ENCODE measurements at regions not wholly inside any gene's neighbourhood (a gene's known extent, or its start where the extent isn't known, plus 50 kb on each side); places are given as distances from the start of the nearest gene placed in this dataset.

- no peak overlapping the region for H3K27ac ChIP-seq (ENCODE audit: low read depth, low read length)
- no peaks in the 10 kb centered on the region for H3K36me3 ChIP-seq (ENCODE audit: control insufficient read depth in 1 of 2, insufficient read depth in 2 of 2, low read length in 2 of 2)
- no peaks in the 10 kb centered on the region for H3K4me1 ChIP-seq (ENCODE audit: control insufficient read depth in 1 of 2, insufficient read depth in 2 of 2, low read length in 2 of 2)
- H3K9ac ChIP-seq (ENCODE audit: low read depth in 1 of 2, low read length in 2 of 2), result no peak overlapping the region
- H3K4me3 ChIP-seq (ENCODE audit: low read depth in 1 of 2, low read length in 2 of 2), result no peak overlapping the region
- H3K27me3 ChIP-seq (ENCODE audit: control insufficient read depth in 1 of 2, insufficient read depth in 2 of 2, low read length in 2 of 2), result peaks cover 0 to 8% of the 10 kb centered on the region in 2 donors
- H3K9me3 ChIP-seq (ENCODE audit: control insufficient read depth in 1 of 2, low read length in 2 of 2), result no peaks in the 10 kb centered on the region
Measured at GRCh38 chr6:166688901-166689300, 61.9 kb upstream of the RPS6KA2 start.

- Histone ChIP-seq H3K9ac (ENCODE audit: low read depth in 1 of 2, low read length in 2 of 2) (no peak overlapping the region), H3K27me3 (ENCODE audit: control insufficient read depth in 1 of 2, insufficient read depth in 2 of 2, low read length in 2 of 2) (peaks cover 0 to 8% of the 10 kb centered on the region in 2 donors), H3K36me3 (ENCODE audit: control insufficient read depth in 1 of 2, insufficient read depth in 2 of 2, low read length in 2 of 2) (no peaks in the 10 kb centered on the region), H3K4me1 (ENCODE audit: control insufficient read depth in 1 of 2, insufficient read depth in 2 of 2, low read length in 2 of 2) (no peaks in the 10 kb centered on the region), H3K27ac (ENCODE audit: low read depth, low read length) (no peak overlapping the region), H3K9me3 (ENCODE audit: control insufficient read depth in 1 of 2, low read length in 2 of 2) (no peaks in the 10 kb centered on the region), H3K4me3 (ENCODE audit: low read depth in 1 of 2, low read length in 2 of 2) (no peak overlapping the region)
Measured at GRCh38 chr6:166687879-166688205, 60.8 kb upstream of the RPS6KA2 start.

- Histone ChIP-seq H3K9me3 (ENCODE audit: control insufficient read depth in 1 of 2, low read length in 2 of 2) (no peaks in the 10 kb centered on the region), H3K36me3 (ENCODE audit: control insufficient read depth in 1 of 2, insufficient read depth in 2 of 2, low read length in 2 of 2) (no peaks in the 10 kb centered on the region), H3K4me1 (ENCODE audit: control insufficient read depth in 1 of 2, insufficient read depth in 2 of 2, low read length in 2 of 2) (no peaks in the 10 kb centered on the region), H3K9ac (ENCODE audit: low read depth in 1 of 2, low read length in 2 of 2) (no peak overlapping the region), H3K27ac (ENCODE audit: low read depth, low read length) (no peak overlapping the region), H3K4me3 (ENCODE audit: low read depth in 1 of 2, low read length in 2 of 2) (no peak overlapping the region), H3K27me3 (ENCODE audit: control insufficient read depth in 1 of 2, insufficient read depth in 2 of 2, low read length in 2 of 2) (peaks cover 0 to 8% of the 10 kb centered on the region in 2 donors)
Measured at GRCh38 chr6:166687070-166687878, 60.2 kb upstream of the RPS6KA2 start.

GRCh38 chr6:166686317-166686716 lies 59.3 kb upstream of the RPS6KA2 start:
- Histone ChIP-seq H3K4me3 (ENCODE audit: low read depth in 1 of 2, low read length in 2 of 2) (no peak overlapping the region), H3K9me3 (ENCODE audit: control insufficient read depth in 1 of 2, low read length in 2 of 2) (no peaks in the 10 kb centered on the region), H3K9ac (ENCODE audit: low read depth in 1 of 2, low read length in 2 of 2) (no peak overlapping the region), H3K27ac (ENCODE audit: low read depth, low read length) (no peak overlapping the region), H3K27me3 (ENCODE audit: control insufficient read depth in 1 of 2, insufficient read depth in 2 of 2, low read length in 2 of 2) (peaks cover 0 to 8% of the 10 kb centered on the region in 2 donors), H3K36me3 (ENCODE audit: control insufficient read depth in 1 of 2, insufficient read depth in 2 of 2, low read length in 2 of 2) (no peaks in the 10 kb centered on the region), H3K4me1 (ENCODE audit: control insufficient read depth in 1 of 2, insufficient read depth in 2 of 2, low read length in 2 of 2) (no peaks in the 10 kb centered on the region)

- Histone ChIP-seq H3K4me1 (ENCODE audit: control insufficient read depth in 1 of 2, insufficient read depth in 2 of 2, low read length in 2 of 2) (no peaks in the 10 kb centered on the region), H3K4me3 (ENCODE audit: low read depth in 1 of 2, low read length in 2 of 2) (no peak overlapping the region)
Measured at GRCh38 chr6:166684866-166685265, 57.8 kb upstream of the RPS6KA2 start.

GRCh38 chr6:166684170-166684569 lies 57.1 kb upstream of the RPS6KA2 start:
- H3K36me3 ChIP-seq (ENCODE audit: control insufficient read depth in 1 of 2, insufficient read depth in 2 of 2, low read length in 2 of 2), result no peaks in the 10 kb centered on the region
- no peaks in the 10 kb centered on the region for H3K4me1 ChIP-seq (ENCODE audit: control insufficient read depth in 1 of 2, insufficient read depth in 2 of 2, low read length in 2 of 2)
- no peak overlapping the region for H3K4me3 ChIP-seq (ENCODE audit: low read depth in 1 of 2, low read length in 2 of 2)
- no peak overlapping the region for H3K27ac ChIP-seq (ENCODE audit: low read depth, low read length)
- H3K9ac ChIP-seq (ENCODE audit: low read depth in 1 of 2, low read length in 2 of 2), result no peak overlapping the region
- peaks cover 0 to 8% of the 10 kb centered on the region in 2 donors for H3K27me3 ChIP-seq (ENCODE audit: control insufficient read depth in 1 of 2, insufficient read depth in 2 of 2, low read length in 2 of 2)
- no peaks in the 10 kb centered on the region for H3K9me3 ChIP-seq (ENCODE audit: control insufficient read depth in 1 of 2, low read length in 2 of 2)

More at GRCh38 chr6:166684866-166685265, 57.8 kb upstream of the RPS6KA2 start:
- Histone ChIP-seq H3K9ac (ENCODE audit: low read depth in 1 of 2, low read length in 2 of 2) (no peak overlapping the region), H3K36me3 (ENCODE audit: control insufficient read depth in 1 of 2, insufficient read depth in 2 of 2, low read length in 2 of 2) (no peaks in the 10 kb centered on the region), H3K9me3 (ENCODE audit: control insufficient read depth in 1 of 2, low read length in 2 of 2) (no peaks in the 10 kb centered on the region), H3K27me3 (ENCODE audit: control insufficient read depth in 1 of 2, insufficient read depth in 2 of 2, low read length in 2 of 2) (peaks cover 0 to 8% of the 10 kb centered on the region in 2 donors), H3K27ac (ENCODE audit: low read depth, low read length) (no peak overlapping the region)

GRCh38 chr6:166683477-166683876 lies 56.4 kb upstream of the RPS6KA2 start:
- peaks cover 0 to 8% of the 10 kb centered on the region in 2 donors for H3K27me3 ChIP-seq (ENCODE audit: control insufficient read depth in 1 of 2, insufficient read depth in 2 of 2, low read length in 2 of 2)
- H3K27ac ChIP-seq (ENCODE audit: low read depth, low read length), result no peak overlapping the region
- no peak overlapping the region for H3K4me3 ChIP-seq (ENCODE audit: low read depth in 1 of 2, low read length in 2 of 2)
- H3K9ac ChIP-seq (ENCODE audit: low read depth in 1 of 2, low read length in 2 of 2), result no peak overlapping the region
- H3K9me3 ChIP-seq (ENCODE audit: control insufficient read depth in 1 of 2, low read length in 2 of 2), result no peaks in the 10 kb centered on the region
- no peaks in the 10 kb centered on the region for H3K4me1 ChIP-seq (ENCODE audit: control insufficient read depth in 1 of 2, insufficient read depth in 2 of 2, low read length in 2 of 2)
- no peaks in the 10 kb centered on the region for H3K36me3 ChIP-seq (ENCODE audit: control insufficient read depth in 1 of 2, insufficient read depth in 2 of 2, low read length in 2 of 2)

GRCh38 chr6:166679566-166679965 lies 52.5 kb upstream of the RPS6KA2 start:
- H3K36me3 ChIP-seq (ENCODE audit: control insufficient read depth in 1 of 2, insufficient read depth in 2 of 2, low read length in 2 of 2), result no peaks in the 10 kb centered on the region
- no peak overlapping the region for H3K27ac ChIP-seq (ENCODE audit: low read depth, low read length)
- peaks cover 4 to 6% of the 10 kb centered on the region in 2 donors for H3K4me1 ChIP-seq (ENCODE audit: control insufficient read depth in 1 of 2, insufficient read depth in 2 of 2, low read length in 2 of 2)
- no peak overlapping the region for H3K9ac ChIP-seq (ENCODE audit: low read depth in 1 of 2, low read length in 2 of 2)
- H3K4me3 ChIP-seq (ENCODE audit: low read depth in 1 of 2, low read length in 2 of 2), result no peak overlapping the region
- no peaks in the 10 kb centered on the region for H3K9me3 ChIP-seq (ENCODE audit: control insufficient read depth in 1 of 2, low read length in 2 of 2)
- H3K27me3 ChIP-seq (ENCODE audit: control insufficient read depth in 1 of 2, insufficient read depth in 2 of 2, low read length in 2 of 2), result no peaks in the 10 kb centered on the region

GRCh38 chr6:166678426-166678825 lies 51.4 kb upstream of the RPS6KA2 start:
- Histone ChIP-seq H3K4me3 (ENCODE audit: low read depth in 1 of 2, low read length in 2 of 2) (no peak overlapping the region), H3K9me3 (ENCODE audit: control insufficient read depth in 1 of 2, low read length in 2 of 2) (no peaks in the 10 kb centered on the region), H3K4me1 (ENCODE audit: control insufficient read depth in 1 of 2, insufficient read depth in 2 of 2, low read length in 2 of 2) (peaks cover 4 to 6% of the 10 kb centered on the region in 2 donors), H3K36me3 (ENCODE audit: control insufficient read depth in 1 of 2, insufficient read depth in 2 of 2, low read length in 2 of 2) (no peaks in the 10 kb centered on the region), H3K27ac (ENCODE audit: low read depth, low read length) (no peak overlapping the region), H3K9ac (ENCODE audit: low read depth in 1 of 2, low read length in 2 of 2) (no peak overlapping the region), H3K27me3 (ENCODE audit: control insufficient read depth in 1 of 2, insufficient read depth in 2 of 2, low read length in 2 of 2) (no peaks in the 10 kb centered on the region)

- no peaks in the 10 kb centered on the region for H3K27me3 ChIP-seq (ENCODE audit: control insufficient read depth in 1 of 2, insufficient read depth in 2 of 2, low read length in 2 of 2)
- H3K9me3 ChIP-seq (ENCODE audit: control insufficient read depth in 1 of 2, low read length in 2 of 2), result no peaks in the 10 kb centered on the region
- no peaks in the 10 kb centered on the region for H3K36me3 ChIP-seq (ENCODE audit: control insufficient read depth in 1 of 2, insufficient read depth in 2 of 2, low read length in 2 of 2)
- H3K27ac ChIP-seq (ENCODE audit: low read depth, low read length), result no peak overlapping the region
- H3K9ac ChIP-seq (ENCODE audit: low read depth in 1 of 2, low read length in 2 of 2), result no peak overlapping the region
- no peak overlapping the region for H3K4me3 ChIP-seq (ENCODE audit: low read depth in 1 of 2, low read length in 2 of 2)
- peaks cover 4 to 6% of the 10 kb centered on the region in 2 donors for H3K4me1 ChIP-seq (ENCODE audit: control insufficient read depth in 1 of 2, insufficient read depth in 2 of 2, low read length in 2 of 2)
Measured at GRCh38 chr6:166677941-166678340, 50.9 kb upstream of the RPS6KA2 start.
